Endothelial cell of umbilical vein (primary cell): ENCODE measurements at regions not wholly inside any gene's neighbourhood (a gene's known extent, or its start where the extent isn't known, plus 50 kb on each side); places are given as distances from the start of the nearest gene placed in this dataset.

ENCODE experiments used
- BruUV-seq: library from RNA; stranded (reverse); fragments of 400-500 nt; replicated peaks from 2 replicates; lab custom pipeline; 2021; lab: Mats Ljungman, UMichigan
- CTCF ChIA-PET: fragments of 300-600, 350-600 bp; sonication (Branson Sonifier 250); formaldehyde crosslinking; loops from one replicate; lab custom pipeline; 2021; ENCODE audit warnings: antibody characterized with exemption, inconsistent platforms; lab: Charles Lee
- POLR2A ChIA-PET: fragments of 300-600, 350-600 bp; sonication (Branson Sonifier 250); formaldehyde crosslinking; loops from one replicate; lab custom pipeline; 2021; ENCODE audit warnings: antibody characterized with exemption, inconsistent platforms; lab: Charles Lee
- DNase-seq: peaks from one replicate; pipeline ENCODE4 v3.0.0-alpha.2; 2011; ENCODE audit warnings: low read depth, low spot score
- FAIRE-seq: peaks from 2 replicates; lab custom pipeline; 2011; peaks lifted over from hg19 to GRCh38; lab: Jason Lieb, UNC
- H2AFZ ChIP-seq: 2 replicates; pipeline ENCODE4 v1.6.0; 2012; ENCODE audit warnings: low read depth, low read length, control low read depth, inconsistent platforms
- H3K27ac ChIP-seq: 2 replicates; pipeline ENCODE4 v1.5.1; 2011; ENCODE audit warnings: low read depth, mild to moderate bottlenecking, control low read depth, low read length, moderate library complexity; ENCODE audit not compliant: insufficient read depth
- H3K27me3 ChIP-seq, 2 experiments: 2 replicates each; pipeline versions ENCODE4 v1.6.0 to v1.6.1; 2011; ENCODE audit warnings: low read length in 2 of 2, mixed read lengths in 1 of 2; ENCODE audit not compliant: control insufficient read depth in 2 of 2, insufficient read depth in 2 of 2
- H3K36me3 ChIP-seq, 2 experiments: 2 replicates in 1 of 2; 3 replicates in 1 of 2; pipeline ENCODE4 v1.5.1; 2011; ENCODE audit warnings: low read length in 2 of 2, mild to moderate bottlenecking in 1 of 2, moderate library complexity in 1 of 2; ENCODE audit not compliant: control insufficient read depth in 2 of 2, insufficient read depth in 2 of 2; ENCODE audit errors: extremely low read depth in 1 of 2
- H3K4me1 ChIP-seq: 3 replicates; pipeline ENCODE4 v1.5.1; 2011; ENCODE audit warnings: mild to moderate bottlenecking, low read length; ENCODE audit not compliant: control insufficient read depth, insufficient read depth; ENCODE audit errors: extremely low read depth
- H3K4me2 ChIP-seq: 2 replicates; pipeline ENCODE4 v1.6.1; 2011; ENCODE audit warnings: low read length, control low read depth, mixed read lengths; ENCODE audit not compliant: insufficient read depth
- H3K4me3 ChIP-seq, 3 experiments: fragments of 200-600 bp in 1 of 3; sonication (generic), shearing (Covaris generic) in 1 of 3; replicated peaks in 1 of 3; 2 replicates each; pipeline ENCODE4 v1.5.1; 2011 to 2016; ENCODE audit warnings: control low read depth in 3 of 3, low read length in 3 of 3, mild to moderate bottlenecking in 2 of 3, inconsistent platforms in 1 of 3, low read depth in 1 of 3, moderate library complexity in 1 of 3; ENCODE audit not compliant: insufficient read depth in 1 of 3
- H3K79me2 ChIP-seq: 2 replicates; pipeline ENCODE4 v1.6.0; 2012; ENCODE audit warnings: low read length, inconsistent platforms; ENCODE audit not compliant: control insufficient read depth, insufficient read depth
- H3K9ac ChIP-seq: replicated peaks from 2 replicates; pipeline ENCODE3; 2011; ENCODE audit warnings: low read length, control low read depth; ENCODE audit not compliant: insufficient read depth; ENCODE audit errors: extremely low read depth
- H3K9me1 ChIP-seq: replicated peaks from 3 replicates; pipeline ENCODE4 v1.6.0; 2011; ENCODE audit warnings: mild to moderate bottlenecking, low read length; ENCODE audit not compliant: control insufficient read depth, insufficient read depth; ENCODE audit errors: extremely low read depth
- H3K9me3 ChIP-seq: replicated peaks from 2 replicates; pipeline ENCODE4 v1.5.1; 2012; ENCODE audit warnings: low read length, inconsistent platforms; ENCODE audit not compliant: control insufficient read depth, insufficient read depth
- H4K20me1 ChIP-seq: replicated peaks from 2 replicates; pipeline ENCODE3; 2011; ENCODE audit warnings: mild to moderate bottlenecking, low read length; ENCODE audit not compliant: control insufficient read depth, insufficient read depth; ENCODE audit errors: extremely low read depth
- EZH2 ChIP-seq: IDR thresholded peaks from 2 replicates; pipeline ENCODE4 v1.6.1; 2012; ENCODE audit warnings: borderline replicate concordance, low read depth, mild to moderate bottlenecking, moderate library complexity, low read length, inconsistent platforms; ENCODE audit not compliant: severe bottlenecking
- FOS ChIP-seq: IDR thresholded peaks from 2 replicates; pipeline ENCODE4 v1.6.1; 2011; ENCODE audit warnings: mild to moderate bottlenecking, low read length, moderate library complexity, borderline replicate concordance; ENCODE audit not compliant: insufficient read depth
- GATA2 ChIP-seq: IDR thresholded peaks from 2 replicates; pipeline ENCODE4 v1.7.0; 2011; ENCODE audit warnings: low read depth, mild to moderate bottlenecking, moderate library complexity, mixed read lengths, low read length; ENCODE audit not compliant: insufficient read length, insufficient read depth
- JUN ChIP-seq: IDR thresholded peaks from 2 replicates; pipeline ENCODE4 v1.6.1; 2011; ENCODE audit warnings: borderline replicate concordance, low read depth; ENCODE audit not compliant: insufficient read length, insufficient read depth
- MYC ChIP-seq: IDR thresholded peaks from one replicate; pipeline ENCODE4 v1.6.1; 2011; ENCODE audit warnings: mild to moderate bottlenecking, low read depth, low read length
- POLR2A ChIP-seq: IDR thresholded peaks from 2 replicates; pipeline ENCODE4 v1.6.1; 2012; ENCODE audit warnings: low read depth, mild to moderate bottlenecking, control low read depth, low read length
- POLR2AphosphoS5 ChIP-seq: IDR thresholded peaks from 2 replicates; pipeline ENCODE4 v1.6.1; 2012; ENCODE audit warnings: low read depth, mild to moderate bottlenecking, control low read depth, low read length, moderate library complexity; ENCODE audit not compliant: insufficient read depth
- dilution Hi-C: fragments of 300-500 bp; cut with MboI; formaldehyde crosslinking; loops from one replicate; pipeline ENCODE4 v1.15.0; 2019; ENCODE audit warnings: low sequenced_read_pairs; ENCODE audit not compliant: extremely low pct_ligation_motif_present
- intact Hi-C: fragments of 100-400 bp; cut with micrococcal nuclease; formaldehyde crosslinking; loops from one replicate; pipeline ENCODE4 v1.10.0; 2022
- TF ChIP-seq, protein P1 (sequence below), 2 donors: IDR thresholded peaks; 1 replicate in 1 of 2; 2 replicates in 1 of 2; pipeline ENCODE4 v1.5.1; 2011; ENCODE audit warnings: low read length in 2 of 2, mild to moderate bottlenecking in 2 of 2, moderate library complexity in 2 of 2, control low read depth in 1 of 2, inconsistent platforms in 1 of 2, low read depth in 1 of 2; ENCODE audit not compliant: insufficient read depth in 1 of 2; ENCODE audit errors: extremely low read depth in 1 of 2
- TF ChIP-seq, protein P2 (sequence below): IDR thresholded peaks from 2 replicates; pipeline ENCODE4 v1.6.1; 2011; ENCODE audit not compliant: insufficient read depth, insufficient read length

DNA sequence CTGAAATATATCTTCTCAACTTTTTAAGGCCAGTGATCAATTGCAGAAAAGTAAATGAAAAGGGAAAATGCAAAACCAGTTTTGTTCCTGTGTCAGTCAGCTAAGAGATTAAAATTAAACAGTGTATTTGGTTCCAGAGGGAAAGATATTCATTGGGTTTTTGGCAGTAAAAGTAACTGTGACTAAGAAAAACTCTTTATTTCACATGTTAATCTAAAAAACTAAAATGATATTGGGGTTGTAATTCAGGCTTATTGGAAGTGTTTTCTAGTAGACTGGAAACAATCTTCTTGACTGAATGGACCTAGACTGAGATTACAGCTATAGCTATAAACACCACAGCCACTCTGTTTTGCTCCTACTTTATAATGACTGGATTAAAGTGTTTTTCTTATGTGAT, 413.9 kb downstream of the ADGRL2 start:
- CTCF ChIA-PET, result no interaction called here
- intact Hi-C loops, result no loop called here

More for the DNA sequence above, 413.9 kb downstream of the ADGRL2 start:
- no peaks in the 10 kb centered on the region for H3K79me2 ChIP-seq
- no peak overlapping the region for H3K9ac ChIP-seq
- H3K27me3 ChIP-seq, result no peaks in the 10 kb centered on the region
- no peak overlapping the region for H2AFZ ChIP-seq
- no peak overlapping the region for H3K4me3 ChIP-seq
- FAIRE-seq, result no peak
- no peaks in the 10 kb centered on the region for H3K36me3 ChIP-seq
- H3K9me3 ChIP-seq, result no peaks in the 10 kb centered on the region
- TF ChIP-seq, protein P1, sequence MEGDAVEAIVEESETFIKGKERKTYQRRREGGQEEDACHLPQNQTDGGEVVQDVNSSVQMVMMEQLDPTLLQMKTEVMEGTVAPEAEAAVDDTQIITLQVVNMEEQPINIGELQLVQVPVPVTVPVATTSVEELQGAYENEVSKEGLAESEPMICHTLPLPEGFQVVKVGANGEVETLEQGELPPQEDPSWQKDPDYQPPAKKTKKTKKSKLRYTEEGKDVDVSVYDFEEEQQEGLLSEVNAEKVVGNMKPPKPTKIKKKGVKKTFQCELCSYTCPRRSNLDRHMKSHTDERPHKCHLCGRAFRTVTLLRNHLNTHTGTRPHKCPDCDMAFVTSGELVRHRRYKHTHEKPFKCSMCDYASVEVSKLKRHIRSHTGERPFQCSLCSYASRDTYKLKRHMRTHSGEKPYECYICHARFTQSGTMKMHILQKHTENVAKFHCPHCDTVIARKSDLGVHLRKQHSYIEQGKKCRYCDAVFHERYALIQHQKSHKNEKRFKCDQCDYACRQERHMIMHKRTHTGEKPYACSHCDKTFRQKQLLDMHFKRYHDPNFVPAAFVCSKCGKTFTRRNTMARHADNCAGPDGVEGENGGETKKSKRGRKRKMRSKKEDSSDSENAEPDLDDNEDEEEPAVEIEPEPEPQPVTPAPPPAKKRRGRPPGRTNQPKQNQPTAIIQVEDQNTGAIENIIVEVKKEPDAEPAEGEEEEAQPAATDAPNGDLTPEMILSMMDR (IDR thresholded peaks at IDR 0.05; ENCODE audit: extremely low read depth in 1 of 2, insufficient read depth in 1 of 2, low read depth in 1 of 2, low read length in 2 of 2), result no peak
- TF ChIP-seq, protein P2, sequence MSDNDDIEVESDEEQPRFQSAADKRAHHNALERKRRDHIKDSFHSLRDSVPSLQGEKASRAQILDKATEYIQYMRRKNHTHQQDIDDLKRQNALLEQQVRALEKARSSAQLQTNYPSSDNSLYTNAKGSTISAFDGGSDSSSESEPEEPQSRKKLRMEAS, result no peak
- TF ChIP-seq GATA2 (no peak), EZH2 (no peak), POLR2AphosphoS5 (no peak), FOS (no peak), POLR2A (no peak), JUN (no peak), MYC (no peak)
- dilution Hi-C loops, result no loop called here
- no TSS peak for BruUV-seq
- no peaks in the 10 kb centered on the region for H3K9me1 ChIP-seq
- H3K4me1 ChIP-seq, result no peaks in the 10 kb centered on the region
- H3K27ac ChIP-seq, result no peak overlapping the region
- POLR2A ChIA-PET, result no interaction called here
- no peak overlapping the region for H3K4me2 ChIP-seq
- DNase-seq, result no peak
- no peaks in the 10 kb centered on the region for H4K20me1 ChIP-seq
